H4 (cell line): ENCODE measurements at regions not wholly inside any gene's neighbourhood (a gene's known extent, or its start where the extent isn't known, plus 50 kb on each side); places are given as distances from the start of the nearest gene placed in this dataset.

Source experiments
- DNase-seq: peaks from one replicate; pipeline ENCODE4 v3.0.0-alpha.2; 2015; ENCODE audit warnings: low spot score

GRCh38 chr12:24280056-24280842, 330.8 kb upstream of the SOX5 start:
- DNase-seq: peak; percentile 28

- no peak for DNase-seq
Measured at GRCh38 chr12:24278832-24279231, 329.4 kb upstream of the SOX5 start.

GRCh38 chr12:24270965-24271364, 321.5 kb upstream of the SOX5 start:
- no peak for DNase-seq

- DNase-seq: no peak
Measured at GRCh38 chr12:24270464-24270863, 321.0 kb upstream of the SOX5 start.

- DNase-seq: no peak
Measured at GRCh38 chr12:24268663-24269186, 319.3 kb upstream of the SOX5 start.

- no peak for DNase-seq
Measured at GRCh38 chr12:24266982-24267381, 317.5 kb upstream of the SOX5 start.

GRCh38 chr12:24256684-24257083, 307.2 kb upstream of the SOX5 start:
- no peak for DNase-seq

GRCh38 chr12:24255920-24256665, 306.6 kb upstream of the SOX5 start:
- no peak for DNase-seq

GRCh38 chr12:24252602-24253001, 303.1 kb upstream of the SOX5 start:
- DNase-seq: no peak

GRCh38 chr12:24246934-24247333, 297.5 kb upstream of the SOX5 start:
- DNase-seq: no peak

GRCh38 chr12:24246376-24246775, 296.9 kb upstream of the SOX5 start:
- no peak for DNase-seq

GRCh38 chr12:24244801-24245200, 295.3 kb upstream of the SOX5 start:
- no peak for DNase-seq

- no peak for DNase-seq
Measured at GRCh38 chr12:24244231-24244630, 294.8 kb upstream of the SOX5 start.

GRCh38 chr12:24240707-24241106, 291.2 kb upstream of the SOX5 start:
- no peak for DNase-seq

- no peak for DNase-seq
Measured at GRCh38 chr12:24233519-24234246, 284.2 kb upstream of the SOX5 start.

GRCh38 chr12:24232531-24232930, 283.1 kb upstream of the SOX5 start:
- no peak for DNase-seq

- DNase-seq: no peak
Measured at GRCh38 chr12:24231298-24231697, 281.8 kb upstream of the SOX5 start.

GRCh38 chr12:24230061-24230701, 280.7 kb upstream of the SOX5 start:
- no peak for DNase-seq

GRCh38 chr12:24229031-24229700, 279.7 kb upstream of the SOX5 start:
- no peak for DNase-seq

- no peak for DNase-seq
Measured at GRCh38 chr12:24228371-24228770, 278.9 kb upstream of the SOX5 start.

GRCh38 chr12:24227551-24227950, 278.1 kb upstream of the SOX5 start:
- no peak for DNase-seq
